ENCODE measurements at regions not wholly inside any gene's neighbourhood (a gene's known extent, or its start where the extent isn't known, plus 50 kb on each side); places are given as distances from the start of the nearest gene placed in this dataset.

- TF ChIP-seq CTCF (IDR thresholded peaks at IDR 0.05) (no peak), POLR2A (IDR thresholded peaks at IDR 0.05) (no peak)
These were observed 239.9 kb upstream of the TTC14 start for GRCh38 chr3:180362081-180362480.
